ENCODE measurements at regions not wholly inside any gene's neighbourhood (a gene's known extent, or its start where the extent isn't known, plus 50 kb on each side); places are given as distances from the start of the nearest gene placed in this dataset.

DNA sequence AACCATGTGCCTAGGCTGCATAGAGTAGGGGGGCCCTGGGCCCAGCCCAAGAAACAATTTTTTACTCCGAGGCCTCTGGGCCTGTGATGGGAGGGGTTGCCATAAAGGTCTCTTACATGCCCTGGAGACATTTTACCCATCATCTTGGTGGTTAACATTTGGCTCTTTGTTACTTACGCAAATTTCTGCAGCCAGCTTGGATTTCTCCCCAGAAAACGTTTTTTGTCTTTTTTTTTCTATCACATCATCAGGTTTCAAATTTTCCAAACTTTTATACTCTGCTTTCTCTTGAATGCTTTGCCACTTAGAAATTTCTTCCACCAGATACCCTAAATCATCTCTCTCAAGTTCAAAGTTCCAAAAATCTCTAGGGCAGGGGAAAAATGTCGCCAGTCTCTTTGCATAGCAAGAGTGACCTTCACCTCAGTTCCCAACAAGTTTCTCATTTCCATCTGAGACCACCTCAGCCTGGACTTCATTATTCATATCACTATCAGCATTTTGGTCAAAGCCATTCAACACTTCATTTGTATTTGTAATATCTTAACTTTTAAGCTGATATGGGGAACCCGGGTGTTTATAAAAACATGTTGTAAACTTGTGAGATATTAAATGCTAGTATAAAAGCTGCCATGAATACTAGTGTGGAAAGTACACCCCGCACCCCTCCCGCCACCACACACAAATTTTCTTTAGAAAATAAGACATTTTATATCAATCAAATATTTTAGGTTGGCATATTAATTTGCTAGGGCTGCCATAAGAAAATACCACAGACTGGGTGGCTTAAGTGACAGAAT, 56.0 kb upstream of the PLSCR4 start:
- TF ChIP-seq, protein P1, sequence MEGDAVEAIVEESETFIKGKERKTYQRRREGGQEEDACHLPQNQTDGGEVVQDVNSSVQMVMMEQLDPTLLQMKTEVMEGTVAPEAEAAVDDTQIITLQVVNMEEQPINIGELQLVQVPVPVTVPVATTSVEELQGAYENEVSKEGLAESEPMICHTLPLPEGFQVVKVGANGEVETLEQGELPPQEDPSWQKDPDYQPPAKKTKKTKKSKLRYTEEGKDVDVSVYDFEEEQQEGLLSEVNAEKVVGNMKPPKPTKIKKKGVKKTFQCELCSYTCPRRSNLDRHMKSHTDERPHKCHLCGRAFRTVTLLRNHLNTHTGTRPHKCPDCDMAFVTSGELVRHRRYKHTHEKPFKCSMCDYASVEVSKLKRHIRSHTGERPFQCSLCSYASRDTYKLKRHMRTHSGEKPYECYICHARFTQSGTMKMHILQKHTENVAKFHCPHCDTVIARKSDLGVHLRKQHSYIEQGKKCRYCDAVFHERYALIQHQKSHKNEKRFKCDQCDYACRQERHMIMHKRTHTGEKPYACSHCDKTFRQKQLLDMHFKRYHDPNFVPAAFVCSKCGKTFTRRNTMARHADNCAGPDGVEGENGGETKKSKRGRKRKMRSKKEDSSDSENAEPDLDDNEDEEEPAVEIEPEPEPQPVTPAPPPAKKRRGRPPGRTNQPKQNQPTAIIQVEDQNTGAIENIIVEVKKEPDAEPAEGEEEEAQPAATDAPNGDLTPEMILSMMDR (IDR thresholded peaks at IDR 0.05; ENCODE audit: poor library complexity, severe bottlenecking), result no peak
- no peak for TF ChIP-seq EZH2 (IDR thresholded peaks at IDR 0.05; ENCODE audit: borderline replicate concordance, insufficient read depth, low read length, poor library complexity, severe bottlenecking)
- TF ChIP-seq SMC3 (conservative IDR thresholded peaks at IDR 0.05; ENCODE audit: poor library complexity), result no peak

Measured in neural cell (in vitro differentiated cells).